Neuronal stem cell (in vitro differentiated cells): ENCODE measurements at regions not wholly inside any gene's neighbourhood (a gene's known extent, or its start where the extent isn't known, plus 50 kb on each side); places are given as distances from the start of the nearest gene placed in this dataset.

Source experiments
- DNase-seq: peaks from one replicate; pipeline ENCODE4 v3.0.0-alpha.2; 2013; ENCODE audit warnings: low spot score
- H2AFZ ChIP-seq: one replicate; pipeline ENCODE4 v1.6.1; 2013; ENCODE audit warnings: mild to moderate bottlenecking, low read length, inconsistent platforms
- H2AK5ac ChIP-seq: 2 replicates; pipeline ENCODE4 v1.6.1; 2013; ENCODE audit warnings: low read depth, mild to moderate bottlenecking, inconsistent platforms, low read length, moderate library complexity, mixed read lengths
- H2BK120ac ChIP-seq: 2 replicates; pipeline ENCODE4 v1.6.1; 2013; ENCODE audit warnings: low read depth, mild to moderate bottlenecking, inconsistent platforms, low read length, moderate library complexity, mixed read lengths
- H2BK12ac ChIP-seq: one replicate; pipeline ENCODE4 v1.6.1; 2013; ENCODE audit warnings: low read length, inconsistent platforms
- H2BK15ac ChIP-seq: 2 replicates; pipeline ENCODE4 v1.6.1; 2013; ENCODE audit warnings: mild to moderate bottlenecking, low read length, inconsistent platforms, mixed read lengths
- H2BK5ac ChIP-seq: one replicate; pipeline ENCODE4 v1.6.1; 2013; ENCODE audit warnings: inconsistent platforms, mild to moderate bottlenecking, low read length, moderate library complexity
- H3K14ac ChIP-seq: one replicate; pipeline ENCODE4 v1.6.1; 2013; ENCODE audit warnings: low read length, inconsistent platforms
- H3K18ac ChIP-seq: 2 replicates; pipeline ENCODE4 v1.6.1; 2013; ENCODE audit warnings: low read length, inconsistent platforms
- H3K23ac ChIP-seq: 2 replicates; pipeline ENCODE4 v1.6.1; 2013; ENCODE audit warnings: low read depth, mild to moderate bottlenecking, mixed read lengths, low read length, inconsistent platforms; ENCODE audit not compliant: poor library complexity
- H3K27ac ChIP-seq: replicated peaks from 3 replicates; pipeline ENCODE4 v1.5.1; 2013; ENCODE audit warnings: low read length, inconsistent platforms
- H3K27me3 ChIP-seq, 3 experiments: 2 replicates each; pipeline ENCODE4 v1.6.1; 2013; ENCODE audit warnings: low read length in 3 of 3, mild to moderate bottlenecking in 2 of 3, inconsistent platforms in 1 of 3, low read depth in 1 of 3, mixed read lengths in 1 of 3, moderate library complexity in 1 of 3; ENCODE audit not compliant: control insufficient read depth in 3 of 3, insufficient read depth in 3 of 3
- H3K36me3 ChIP-seq, 2 donors: replicated peaks in 1 of 2; 2 replicates each; pipeline ENCODE4 v1.6.1; 2013; ENCODE audit warnings: low read length in 2 of 2; ENCODE audit not compliant: control insufficient read depth in 2 of 2, insufficient read depth in 2 of 2
- H3K4ac ChIP-seq: 2 replicates; pipeline ENCODE4 v1.6.1; 2013; ENCODE audit warnings: inconsistent platforms, mild to moderate bottlenecking, low read length, moderate library complexity
- H3K4me1 ChIP-seq, 2 donors: 1 replicate in 1 of 2; 2 replicates in 1 of 2; pipeline ENCODE4 v1.6.1; 2013; ENCODE audit warnings: low read length in 2 of 2, low read depth in 1 of 2; ENCODE audit not compliant: control insufficient read depth in 2 of 2, insufficient read depth in 1 of 2
- H3K4me2 ChIP-seq: one replicate; pipeline ENCODE4 v1.6.1; 2013; ENCODE audit warnings: mild to moderate bottlenecking, low read length, inconsistent platforms; ENCODE audit not compliant: insufficient read depth, poor library complexity, severe bottlenecking
- H3K4me3 ChIP-seq, 2 donors: 2 replicates each; pipeline ENCODE4 v1.5.1; 2013; ENCODE audit warnings: low read length in 2 of 2, mild to moderate bottlenecking in 2 of 2, inconsistent platforms in 1 of 2, moderate library complexity in 1 of 2
- H3K79me1 ChIP-seq: one replicate; pipeline ENCODE4 v1.6.1; 2013; ENCODE audit warnings: low read depth, mild to moderate bottlenecking, inconsistent platforms, low read length, moderate library complexity
- H3K9ac ChIP-seq: one replicate; pipeline ENCODE4 v1.6.1; 2013; ENCODE audit warnings: mild to moderate bottlenecking, low read depth, low read length, inconsistent platforms; ENCODE audit not compliant: poor library complexity
- H3K9me3 ChIP-seq, 2 donors: replicated peaks in 1 of 2; 2 replicates each; pipeline versions ENCODE3 to v1.6.1; 2013; ENCODE audit warnings: low read length in 2 of 2, mild to moderate bottlenecking in 2 of 2, inconsistent platforms in 1 of 2, low read depth in 1 of 2, mixed read lengths in 1 of 2, moderate library complexity in 1 of 2; ENCODE audit not compliant: control insufficient read depth in 2 of 2, insufficient read depth in 1 of 2
- H4K8ac ChIP-seq: one replicate; pipeline ENCODE4 v1.6.1; 2013; ENCODE audit warnings: low read depth, mild to moderate bottlenecking, inconsistent platforms, low read length, moderate library complexity
- H4K91ac ChIP-seq: one replicate; pipeline ENCODE4 v1.6.1; 2013; ENCODE audit warnings: low read length, low read depth, mild to moderate bottlenecking, inconsistent platforms; ENCODE audit not compliant: poor library complexity
- WGBS, 2 donors: extraction: QIAGEN DNeasy Blood & Tissue Kit; methylation state at CpG; one replicate each; pipeline ENCODE4 v1.1.7; 2013; ENCODE audit warnings: missing lambda C conversion rate in 2 of 2, mixed read lengths in 1 of 2; ENCODE audit not compliant: insufficient read length in 2 of 2, insufficient replicate concordance in 1 of 2; ENCODE audit errors: extremely low coverage in 2 of 2; 5-methylcytosine and 5-hydroxymethylcytosine counted together

- no CpG with 5 or more reads among the region's 1 CpG for WGBS, 2 donors
- H2BK12ac ChIP-seq, result no peak overlapping the region
Measured at GRCh38 chr2:37471104-37471503, 126.7 kb downstream of the QPCT start.

GRCh38 chr2:37471994-37472393 lies 127.6 kb downstream of the QPCT start:
- Histone ChIP-seq H3K4me3 (no peak overlapping the region), H2BK5ac (no peak overlapping the region), H3K27me3 (no peaks in the 10 kb centered on the region), H4K8ac (no peak overlapping the region), H3K79me1 (no peaks in the 10 kb centered on the region), H2BK12ac (no peak overlapping the region), H3K23ac (no peak overlapping the region), H2AK5ac (no peak overlapping the region), H2BK15ac (no peak overlapping the region), H3K14ac (no peak overlapping the region), H3K4me2 (no peak overlapping the region), H3K4ac (no peak overlapping the region), H3K27ac (no peak overlapping the region), H3K36me3 (no peaks in the 10 kb centered on the region), H4K91ac (no peak overlapping the region), H3K9ac (no peak overlapping the region), H3K4me1 (peaks cover 0 to 3% of the 10 kb centered on the region in 2 donors), H3K9me3 (no peaks in the 10 kb centered on the region), H2AFZ (no peak overlapping the region), H2BK120ac (no peak overlapping the region), H3K18ac (no peak overlapping the region)
- WGBS, 2 donors, result no CpG with 5 or more reads among the region's 1 CpG
- no peak for DNase-seq

More at GRCh38 chr2:37471104-37471503, 126.7 kb downstream of the QPCT start:
- H3K18ac ChIP-seq, result no peak overlapping the region
- no peak overlapping the region for H3K4me3 ChIP-seq
- no peak overlapping the region for H3K27ac ChIP-seq
- no peak overlapping the region for H4K8ac ChIP-seq
- no peak overlapping the region for H2BK120ac ChIP-seq
- H2AK5ac ChIP-seq, result no peak overlapping the region
- H3K9ac ChIP-seq, result no peak overlapping the region
- no peak overlapping the region for H3K23ac ChIP-seq
- no peak overlapping the region for H4K91ac ChIP-seq
- no peak overlapping the region for H2BK15ac ChIP-seq
- H3K9me3 ChIP-seq, result no peaks in the 10 kb centered on the region
- peaks cover 0 to 3% of the 10 kb centered on the region in 2 donors for H3K4me1 ChIP-seq
- H3K4ac ChIP-seq, result no peak overlapping the region
- no peak overlapping the region for H3K4me2 ChIP-seq
- H3K79me1 ChIP-seq, result no peaks in the 10 kb centered on the region
- no peaks in the 10 kb centered on the region for H3K36me3 ChIP-seq
- no peak overlapping the region for H2BK5ac ChIP-seq
- H3K14ac ChIP-seq, result no peak overlapping the region
- no peak overlapping the region for H2AFZ ChIP-seq
- H3K27me3 ChIP-seq, result no peaks in the 10 kb centered on the region
- DNase-seq, result no peak

GRCh38 chr2:37472959-37473358 lies 128.5 kb downstream of the QPCT start:
- no peak overlapping the region for H3K27ac ChIP-seq
- no CpG with 5 or more reads among the region's 2 CpGs for WGBS, 2 donors
- H3K27me3 ChIP-seq, result no peaks in the 10 kb centered on the region

GRCh38 chr2:37476411-37476810 lies 132.0 kb downstream of the QPCT start:
- Histone ChIP-seq H3K18ac (no peak overlapping the region), H2AFZ (no peak overlapping the region), H4K8ac (no peak overlapping the region), H3K23ac (no peak overlapping the region), H3K4me1 (peaks cover 0 to 3% of the 10 kb centered on the region in 2 donors), H3K9ac (no peak overlapping the region), H3K4me3 (no peak overlapping the region), H3K4ac (no peak overlapping the region), H3K9me3 (peaks cover 5 to 6% of the 10 kb centered on the region in 2 donors), H3K27me3 (no peaks in the 10 kb centered on the region), H3K79me1 (no peaks in the 10 kb centered on the region), H2BK120ac (no peak overlapping the region), H2BK12ac (no peak overlapping the region), H2AK5ac (no peak overlapping the region), H2BK15ac (no peak overlapping the region), H4K91ac (no peak overlapping the region), H3K14ac (no peak overlapping the region), H3K27ac (no peak overlapping the region), H3K36me3 (no peaks in the 10 kb centered on the region), H3K4me2 (no peak overlapping the region), H2BK5ac (no peak overlapping the region)
- WGBS, 2 donors, result no CpG with 5 or more reads among the region's 4 CpGs
- DNase-seq, result no peak

More at GRCh38 chr2:37472959-37473358, 128.5 kb downstream of the QPCT start:
- H3K23ac ChIP-seq, result no peak overlapping the region
- no peak overlapping the region for H3K18ac ChIP-seq
- no peak overlapping the region for H2BK15ac ChIP-seq
- no peak overlapping the region for H3K4me3 ChIP-seq
- no peak overlapping the region for H2AK5ac ChIP-seq
- no peak overlapping the region for H3K9ac ChIP-seq
- no peak overlapping the region for H3K14ac ChIP-seq
- H2BK5ac ChIP-seq, result no peak overlapping the region
- DNase-seq, result no peak
- H4K91ac ChIP-seq, result no peak overlapping the region
- H4K8ac ChIP-seq, result no peak overlapping the region
- H3K9me3 ChIP-seq, result no peaks in the 10 kb centered on the region
- no peak overlapping the region for H3K4me2 ChIP-seq
- peaks cover 0 to 3% of the 10 kb centered on the region in 2 donors for H3K4me1 ChIP-seq
- H3K79me1 ChIP-seq, result no peaks in the 10 kb centered on the region
- H2AFZ ChIP-seq, result no peak overlapping the region
- H3K4ac ChIP-seq, result no peak overlapping the region
- H2BK12ac ChIP-seq, result no peak overlapping the region
- H2BK120ac ChIP-seq, result no peak overlapping the region
- H3K36me3 ChIP-seq, result no peaks in the 10 kb centered on the region
